MG63 (cell line): ENCODE measurements at regions not wholly inside any gene's neighbourhood (a gene's known extent, or its start where the extent isn't known, plus 50 kb on each side); places are given as distances from the start of the nearest gene placed in this dataset.

ENCODE experiments used
- DNase-seq: peaks from one replicate; pipeline ENCODE4 v3.0.0-alpha.2; 2020
- H3K27me3 ChIP-seq: fragments of 250-450 bp; sonication (Bioruptor Pico); 2 replicates; pipeline ENCODE4 v1.5.1; 2020; ENCODE audit warnings: mild to moderate bottlenecking, moderate library complexity
- H3K36me3 ChIP-seq: fragments of 250-450 bp; sonication (Bioruptor Pico); 2 replicates; pipeline ENCODE4 v1.5.1; 2020; ENCODE audit warnings: mild to moderate bottlenecking, moderate library complexity
- H3K4me3 ChIP-seq: fragments of 250-450 bp; sonication (Bioruptor Pico); 2 replicates; pipeline ENCODE4 v1.5.1; 2020; ENCODE audit warnings: mild to moderate bottlenecking, moderate library complexity
- H3K9me3 ChIP-seq: fragments of 250-450 bp; sonication (Bioruptor Pico); 2 replicates; pipeline ENCODE4 v1.5.1; 2020; ENCODE audit warnings: mild to moderate bottlenecking, moderate library complexity

DNA sequence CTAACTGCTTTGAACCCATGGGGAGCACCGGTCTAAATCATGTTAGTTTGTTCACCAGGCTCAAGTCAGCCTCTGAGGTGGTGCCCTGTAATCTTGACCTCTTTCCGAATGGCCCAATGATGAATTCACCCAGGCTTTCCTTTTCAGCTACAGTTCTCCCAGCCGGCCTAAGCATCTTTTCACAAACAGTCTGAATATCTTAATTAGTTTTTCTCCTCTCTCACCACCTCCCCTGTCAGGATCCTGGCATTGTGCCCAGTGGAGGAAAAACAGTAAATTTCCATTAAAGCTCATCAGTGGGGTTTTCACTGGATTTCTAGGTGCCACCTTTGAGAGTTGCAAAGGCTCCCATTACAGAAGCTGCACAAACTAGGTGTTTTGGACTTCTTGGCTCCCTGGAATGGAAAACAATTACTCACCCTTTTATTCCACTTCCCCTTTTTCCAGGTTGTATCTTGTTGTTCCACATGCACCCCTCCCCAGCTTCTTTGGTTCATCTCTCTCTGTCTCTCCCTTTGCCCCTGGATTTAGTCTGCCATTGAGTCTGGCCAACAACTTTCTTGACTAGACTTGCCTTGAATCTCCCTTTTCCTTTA is 69.4 kb upstream of the ADAMTSL1 start:
- Histone ChIP-seq H3K4me3 (no peak overlapping the region), H3K36me3 (no peaks in the 10 kb centered on the region), H3K9me3 (no peaks in the 10 kb centered on the region), H3K27me3 (no peaks in the 10 kb centered on the region)
- DNase-seq: no peak

DNA sequence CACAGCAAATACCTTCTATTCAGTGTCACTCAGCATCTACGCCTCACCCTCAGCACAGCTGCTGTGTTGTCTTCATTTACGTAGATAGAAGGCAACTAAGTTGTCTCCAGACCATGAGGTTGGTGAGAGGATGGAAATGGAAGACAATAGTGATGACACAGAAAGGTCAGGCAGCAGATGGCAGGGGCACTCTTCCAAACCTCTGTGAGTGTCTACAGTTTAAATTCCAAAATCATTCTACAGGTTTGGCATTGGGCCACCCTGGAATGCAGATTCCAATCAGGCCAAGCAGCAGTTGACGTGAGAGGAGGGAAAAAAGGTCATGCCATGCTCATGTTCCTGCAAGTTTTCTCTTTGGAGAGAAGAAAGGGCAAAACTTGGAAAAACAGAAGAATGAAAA is 68.7 kb upstream of the ADAMTSL1 start:
- Histone ChIP-seq H3K27me3 (no peaks in the 10 kb centered on the region), H3K4me3 (no peak overlapping the region), H3K9me3 (no peaks in the 10 kb centered on the region), H3K36me3 (no peaks in the 10 kb centered on the region)
- peak; percentile 49 for DNase-seq

DNA sequence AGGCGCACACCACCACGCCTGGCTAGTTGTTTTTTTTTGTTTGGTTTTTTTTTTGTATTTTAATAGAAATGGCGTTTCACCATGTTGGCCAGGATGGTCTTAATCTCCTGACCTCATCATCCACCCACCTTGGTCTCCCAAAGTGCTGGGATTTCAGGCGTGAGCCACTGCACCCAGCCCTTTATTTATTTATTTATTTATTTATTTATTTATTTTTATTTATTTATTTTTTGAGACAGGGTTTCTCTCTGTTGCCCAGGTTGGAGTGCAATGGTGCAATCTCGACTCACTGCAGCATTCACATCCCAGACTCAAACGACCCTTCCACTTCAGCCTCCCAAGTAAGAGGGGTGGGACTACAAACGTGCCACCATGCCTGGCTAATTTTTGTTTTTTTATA is 63.0 kb upstream of the ADAMTSL1 start:
- DNase-seq: no peak
- no peaks in the 10 kb centered on the region for H3K27me3 ChIP-seq
- no peak overlapping the region for H3K4me3 ChIP-seq
- H3K36me3 ChIP-seq: no peaks in the 10 kb centered on the region
- 0 out of 2 replicates have a peak, but pooled peaks cover 2% of the 10 kb centered on the region for H3K9me3 ChIP-seq

DNA sequence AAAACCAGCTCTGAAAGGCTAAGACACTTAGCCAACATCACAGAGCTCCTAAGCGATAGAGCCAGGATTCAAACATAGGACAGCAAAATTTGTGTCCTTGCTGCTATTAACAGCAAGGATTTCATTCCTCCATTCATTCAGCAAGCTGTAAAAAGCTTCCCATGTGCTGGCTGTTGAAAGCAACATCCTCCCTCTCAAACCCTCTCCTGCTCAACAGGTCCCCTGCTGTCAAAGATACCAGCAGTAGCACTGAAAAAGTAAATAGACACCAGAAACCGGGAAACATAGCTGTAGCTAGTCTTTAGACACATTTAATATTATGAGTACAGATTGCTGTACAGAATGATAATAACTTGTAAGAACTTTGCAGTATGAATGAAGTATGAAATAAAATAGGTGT is 52.6 kb upstream of the ADAMTSL1 start:
- H3K36me3 ChIP-seq: no peaks in the 10 kb centered on the region
- H3K4me3 ChIP-seq: no peak overlapping the region
- peaks cover 4% of the 10 kb centered on the region; the same call in 1 of the 2 replicates for H3K9me3 ChIP-seq
- H3K27me3 ChIP-seq: no peaks in the 10 kb centered on the region
- DNase-seq: no peak

DNA sequence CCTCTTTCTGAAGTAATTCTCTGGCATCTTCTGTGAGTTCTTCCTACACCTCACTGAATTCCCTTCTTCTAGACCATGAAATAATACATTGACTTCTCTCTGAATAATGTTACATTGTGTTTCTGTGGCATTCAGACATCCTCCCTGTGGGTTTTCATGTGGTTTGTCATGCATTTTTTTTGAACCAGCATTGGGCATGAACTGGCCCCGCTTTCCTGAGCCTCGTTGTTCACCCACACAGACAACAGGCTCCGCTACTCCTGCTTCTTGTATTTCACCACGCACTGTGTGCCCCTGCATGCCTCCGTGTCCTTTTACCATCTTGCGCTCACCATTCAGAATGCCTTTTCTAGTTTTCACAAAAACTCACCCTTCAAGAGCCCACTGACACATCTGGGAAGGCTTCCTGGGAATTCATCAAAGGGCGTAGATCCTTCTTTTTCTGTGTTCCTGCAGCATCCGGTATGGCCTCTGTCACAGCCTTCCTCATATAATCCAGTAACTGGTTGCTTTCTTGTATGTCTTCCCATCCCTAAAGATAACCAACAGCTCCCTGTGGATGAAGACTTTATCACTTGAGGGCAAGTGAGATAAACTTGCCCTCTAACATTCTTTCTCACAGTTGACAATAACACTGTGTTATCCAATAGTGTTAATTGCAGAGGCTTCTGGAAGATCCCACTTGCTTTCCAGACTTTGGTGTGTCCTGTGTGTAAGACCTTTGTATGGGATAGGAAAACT is 51.5 kb upstream of the ADAMTSL1 start:
- Histone ChIP-seq H3K4me3 (no peak overlapping the region), H3K27me3 (no peaks in the 10 kb centered on the region), H3K9me3 (no peaks in the 10 kb centered on the region), H3K36me3 (no peaks in the 10 kb centered on the region)
- DNase-seq: no peak

DNA sequence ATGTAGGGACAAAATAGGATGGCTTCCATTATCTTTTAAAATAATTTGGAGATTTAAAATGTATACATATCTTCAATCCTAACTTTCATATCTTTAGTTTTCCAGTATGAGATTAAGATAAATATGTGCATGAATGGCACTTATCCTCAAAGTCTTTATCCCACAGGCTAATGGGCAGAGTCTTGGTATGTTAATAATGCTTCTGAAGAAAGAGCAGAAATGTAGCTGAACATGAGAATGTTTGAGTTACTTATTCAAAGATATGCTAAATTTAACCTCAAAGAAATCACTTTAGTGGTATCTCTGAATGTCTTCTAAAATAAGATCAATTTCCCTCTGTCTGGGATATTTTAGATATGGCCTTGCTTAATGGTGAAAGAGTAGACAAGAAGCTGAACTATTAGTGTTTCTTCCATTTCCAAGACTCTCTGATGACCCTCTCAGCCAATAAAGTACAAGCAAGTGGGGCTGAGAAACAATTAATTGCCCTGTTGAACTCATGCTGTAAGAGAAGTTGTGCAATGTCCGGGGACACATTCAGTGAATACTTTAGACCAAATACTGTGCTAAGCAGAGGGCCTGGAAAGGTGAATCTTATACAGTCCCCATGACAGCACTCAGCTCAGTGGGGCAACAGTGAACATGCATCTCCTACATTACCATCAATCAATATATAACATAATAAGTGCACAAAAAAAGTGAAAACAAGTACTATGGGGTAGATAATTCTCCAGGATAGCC is 50.0 kb upstream of the ADAMTSL1 start:
- Histone ChIP-seq H3K27me3 (no peaks in the 10 kb centered on the region), H3K9me3 (no peaks in the 10 kb centered on the region), H3K4me3 (no peak overlapping the region), H3K36me3 (no peaks in the 10 kb centered on the region)
- DNase-seq: no peak
